ACC112 (cell line): ENCODE measurements at regions not wholly inside any gene's neighbourhood (a gene's known extent, or its start where the extent isn't known, plus 50 kb on each side); places are given as distances from the start of the nearest gene placed in this dataset.

ENCODE experiments used
- H2AFZ ChIP-seq: fragments of 200-600 bp; sonication (generic); one replicate; pipeline ENCODE4 v1.6.0; 2017; ENCODE audit warnings: antibody characterized with exemption, low read length; ENCODE audit not compliant: unreplicated experiment
- H3K27ac ChIP-seq: fragments of 200-600 bp; sonication (generic); 2 replicates; pipeline ENCODE4 v1.5.1; 2014; ENCODE audit warnings: low read depth, mild to moderate bottlenecking, antibody characterized with exemption, low read length, moderate library complexity
- H3K27me3 ChIP-seq: fragments of 200-600 bp; sonication (generic); 2 replicates; pipeline ENCODE4 v1.6.1; 2014; ENCODE audit warnings: mild to moderate bottlenecking, antibody characterized with exemption, low read length, moderate library complexity, mixed read lengths; ENCODE audit not compliant: insufficient read depth
- H3K36me3 ChIP-seq: fragments of 200-600 bp; sonication (generic); 2 replicates; pipeline ENCODE4 v1.6.1; 2016; ENCODE audit warnings: mild to moderate bottlenecking, antibody characterized with exemption, low read length, moderate library complexity, mixed read lengths; ENCODE audit not compliant: insufficient read depth
- H3K4me1 ChIP-seq: fragments of 200-600 bp; sonication (generic); one replicate; pipeline ENCODE4 v1.6.1; 2016; ENCODE audit warnings: low read length, mixed read lengths; ENCODE audit not compliant: insufficient read depth, unreplicated experiment, control insufficient read depth
- H3K4me3 ChIP-seq: fragments of 200-600 bp; sonication (generic); 2 replicates; pipeline ENCODE4 v1.5.1; 2014; ENCODE audit warnings: mild to moderate bottlenecking, low read depth, low read length
- H3K79me2 ChIP-seq: fragments of 200-600 bp; sonication (generic); one replicate; pipeline ENCODE4 v1.6.0; 2016; ENCODE audit warnings: low read length; ENCODE audit not compliant: control insufficient read depth, unreplicated experiment, insufficient read depth

DNA sequence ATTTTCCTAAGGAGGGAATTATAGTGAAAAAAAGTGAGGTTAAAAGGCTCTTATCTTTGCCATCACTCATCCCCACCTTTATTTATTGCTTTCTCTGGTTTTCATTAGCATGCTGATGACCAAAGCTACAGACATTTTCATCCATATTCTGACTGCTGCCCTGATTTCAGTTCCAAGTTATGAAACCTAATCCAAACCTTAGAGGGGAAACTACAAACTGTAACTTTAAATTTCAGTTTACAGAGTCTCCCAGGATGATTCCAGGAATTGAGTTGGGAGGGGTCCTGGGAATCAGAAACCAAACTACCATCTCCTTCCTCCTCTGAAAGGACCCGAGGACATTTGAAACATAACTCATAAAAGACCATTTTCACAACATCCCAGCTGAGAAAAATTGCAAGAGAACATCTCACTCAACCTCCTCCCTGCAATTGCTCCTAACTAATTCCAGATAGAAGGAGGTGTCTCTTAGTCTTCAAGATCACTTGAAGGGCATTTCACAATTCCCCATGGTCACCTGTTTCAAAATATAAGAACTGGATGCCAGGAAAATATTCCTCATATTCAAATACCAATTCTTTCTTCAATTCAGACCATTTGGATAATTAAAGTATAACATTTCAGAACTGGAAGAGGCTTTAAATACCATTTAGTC lies 520.6 kb downstream of the TNS1 start:
- Histone ChIP-seq H3K4me3 (no peak overlapping the region), H3K79me2 (no peaks in the 10 kb centered on the region), H3K27me3 (peaks cover 33% of the 10 kb centered on the region), H3K36me3 (no peaks in the 10 kb centered on the region), H3K27ac (no peak overlapping the region), H2AFZ (no peak overlapping the region), H3K4me1 (no peaks in the 10 kb centered on the region)

- no peak overlapping the region for H3K27ac ChIP-seq
- H3K79me2 ChIP-seq, result no peaks in the 10 kb centered on the region
- no peaks in the 10 kb centered on the region for H3K36me3 ChIP-seq
- no peaks in the 10 kb centered on the region for H3K4me1 ChIP-seq
- no peak overlapping the region for H2AFZ ChIP-seq
- no peak overlapping the region for H3K4me3 ChIP-seq
- peaks cover 33% of the 10 kb centered on the region for H3K27me3 ChIP-seq
These were observed 521.2 kb downstream of the TNS1 start for GRCh38 chr2:217481577-217481976.

DNA sequence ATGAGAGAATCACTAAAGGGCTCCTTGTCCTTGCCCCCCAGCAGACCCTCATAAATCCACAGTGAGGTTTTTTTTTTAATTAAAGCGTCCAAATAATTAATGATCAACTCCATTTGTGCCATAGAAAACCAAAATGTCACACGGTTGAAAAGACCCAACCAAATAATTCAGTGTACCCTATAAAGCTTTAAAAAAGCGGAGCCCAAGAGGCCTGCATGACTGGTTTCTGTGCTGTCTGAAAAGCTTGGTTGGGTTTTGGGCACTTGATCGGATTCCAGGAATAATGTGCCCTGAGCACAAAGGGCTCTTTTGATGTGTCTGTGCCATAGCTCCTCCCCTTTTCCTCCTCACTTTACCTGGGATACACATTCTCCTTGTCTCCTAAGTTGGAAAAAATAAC lies 523.2 kb downstream of the TNS1 start:
- H3K27me3 ChIP-seq, result peaks cover 33% of the 10 kb centered on the region
- H3K36me3 ChIP-seq, result no peaks in the 10 kb centered on the region
- no peaks in the 10 kb centered on the region for H3K4me1 ChIP-seq
- H3K79me2 ChIP-seq, result no peaks in the 10 kb centered on the region
- H2AFZ ChIP-seq, result no peak overlapping the region
- no peak overlapping the region for H3K27ac ChIP-seq
- no peak overlapping the region for H3K4me3 ChIP-seq

GRCh38 chr2:217478831-217479455 lies 523.9 kb downstream of the TNS1 start:
- H3K36me3 ChIP-seq, result no peaks in the 10 kb centered on the region

GRCh38 chr2:217477583-217477982 lies 525.2 kb downstream of the TNS1 start:
- Histone ChIP-seq H2AFZ (no peak overlapping the region), H3K27me3 (peaks cover 32% of the 10 kb centered on the region), H3K79me2 (no peaks in the 10 kb centered on the region), H3K4me1 (no peaks in the 10 kb centered on the region), H3K27ac (no peak overlapping the region), H3K4me3 (no peak overlapping the region), H3K36me3 (no peaks in the 10 kb centered on the region)

More at GRCh38 chr2:217478831-217479455, 523.9 kb downstream of the TNS1 start:
- Histone ChIP-seq H3K4me3 (no peak overlapping the region), H3K4me1 (no peaks in the 10 kb centered on the region), H3K27ac (no peak overlapping the region), H3K27me3 (peaks cover 32% of the 10 kb centered on the region), H2AFZ (no peak overlapping the region), H3K79me2 (no peaks in the 10 kb centered on the region)

- H3K4me3 ChIP-seq, result no peak overlapping the region
- H3K79me2 ChIP-seq, result no peaks in the 10 kb centered on the region
- H3K36me3 ChIP-seq, result no peaks in the 10 kb centered on the region
- H3K27me3 ChIP-seq, result peaks cover 17% of the 10 kb centered on the region
- no peak overlapping the region for H3K27ac ChIP-seq
- H2AFZ ChIP-seq, result no peak overlapping the region
- H3K4me1 ChIP-seq, result no peaks in the 10 kb centered on the region
These were observed 527.0 kb downstream of the TNS1 start for GRCh38 chr2:217475791-217476190.

DNA sequence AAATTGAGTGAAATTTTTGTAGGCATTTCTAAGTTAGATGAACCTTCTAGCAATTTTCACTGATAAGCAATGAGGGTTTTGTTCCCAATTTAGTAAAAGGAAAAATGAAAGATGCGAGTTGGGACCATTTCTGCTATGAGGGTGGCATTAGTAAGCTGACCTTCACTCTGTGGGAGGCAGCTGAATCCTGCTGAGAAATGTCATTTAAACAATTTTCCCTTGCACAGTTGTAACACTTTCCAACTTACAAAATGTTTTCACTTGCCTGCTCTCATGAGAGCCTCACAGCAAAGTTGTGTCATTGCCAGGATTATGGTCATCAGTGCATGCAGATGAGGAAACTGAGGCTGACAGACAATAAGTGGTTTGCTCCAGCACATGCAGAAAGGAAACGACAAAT lies 527.7 kb downstream of the TNS1 start:
- H3K27me3 ChIP-seq, result peaks cover 13% of the 10 kb centered on the region
- H3K4me3 ChIP-seq, result no peak overlapping the region
- H3K36me3 ChIP-seq, result no peaks in the 10 kb centered on the region
- H3K79me2 ChIP-seq, result no peaks in the 10 kb centered on the region
- H3K27ac ChIP-seq, result no peak overlapping the region
- H3K4me1 ChIP-seq, result no peaks in the 10 kb centered on the region
- H2AFZ ChIP-seq, result no peak overlapping the region

DNA sequence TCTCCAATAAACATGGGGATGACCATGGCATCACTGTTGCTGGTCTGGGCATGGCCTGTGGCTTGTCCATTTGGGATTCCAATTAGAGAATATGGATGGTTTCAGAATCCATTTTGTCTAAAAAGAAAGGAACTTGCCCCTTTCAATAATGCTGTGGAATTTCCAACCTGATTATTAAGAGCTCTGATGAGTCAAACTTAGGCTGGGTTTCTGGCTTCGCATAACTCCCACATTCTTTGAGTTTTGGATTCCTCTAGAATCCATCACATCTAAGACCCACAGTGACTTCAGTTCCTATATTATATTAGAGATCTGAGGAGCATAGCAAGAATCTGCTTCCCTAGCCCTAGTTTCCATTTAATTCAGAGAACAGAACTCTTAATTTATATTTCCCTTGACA lies 531.5 kb downstream of the TNS1 start:
- Histone ChIP-seq H2AFZ (no peak overlapping the region), H3K27me3 (peaks cover 11% of the 10 kb centered on the region; the same call in 1 of the 2 replicates), H3K79me2 (no peaks in the 10 kb centered on the region), H3K4me1 (no peaks in the 10 kb centered on the region), H3K4me3 (no peak overlapping the region), H3K27ac (no peak overlapping the region), H3K36me3 (no peaks in the 10 kb centered on the region)

- Histone ChIP-seq H3K79me2 (no peaks in the 10 kb centered on the region), H3K4me1 (no peaks in the 10 kb centered on the region), H3K4me3 (no peak overlapping the region), H3K36me3 (no peaks in the 10 kb centered on the region), H3K27me3 (peaks cover 11% of the 10 kb centered on the region; the same call in 1 of the 2 replicates), H3K27ac (no peak overlapping the region), H2AFZ (no peak overlapping the region)
These were observed 533.5 kb downstream of the TNS1 start for GRCh38 chr2:217469203-217469810.

GRCh38 chr2:217468042-217468830 lies 534.6 kb downstream of the TNS1 start:
- Histone ChIP-seq H2AFZ (no peak overlapping the region), H3K79me2 (no peaks in the 10 kb centered on the region), H3K27ac (no peak overlapping the region), H3K4me1 (no peaks in the 10 kb centered on the region), H3K4me3 (no peak overlapping the region), H3K27me3 (0 out of 2 replicates have a peak, but pooled peaks cover 7% of the 10 kb centered on the region), H3K36me3 (no peaks in the 10 kb centered on the region)
